Cardiac septum (tissue), 1 donor: ENCODE measurements at regions not wholly inside any gene's neighbourhood (a gene's known extent, or its start where the extent isn't known, plus 50 kb on each side); places are given as distances from the start of the nearest gene placed in this dataset.

Source experiments
- DNase-seq: peaks from one replicate; pipeline ENCODE4 v3.0.0-alpha.2; 2020; ENCODE audit warnings: low spot score
- intact Hi-C: fragments of 100-400 bp; cut with DNase I; formaldehyde crosslinking; loops from one replicate; pipeline ENCODE4 v1.14.0; 2022
- donor health status: DM: no; HTN: no; CAD: no.

DNA sequence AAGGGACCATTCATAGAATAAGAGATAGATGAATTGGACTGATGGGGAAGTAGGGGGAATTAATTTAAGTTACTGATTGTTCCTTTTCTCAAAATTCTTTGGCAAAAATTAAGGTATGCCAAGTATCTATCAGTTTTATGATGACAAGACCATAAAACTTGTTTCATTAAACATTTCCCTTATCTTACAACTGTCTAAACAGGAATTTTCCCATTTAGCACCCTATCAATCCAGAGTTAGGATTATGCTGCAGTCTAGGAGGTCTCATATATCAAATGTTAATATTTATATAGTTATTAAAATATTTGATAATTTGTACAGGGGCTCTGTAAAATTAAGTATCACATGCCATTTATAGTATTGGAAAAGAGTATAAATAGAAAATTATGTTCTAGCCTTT lies 51.5 kb upstream of the ARID1B start:
- intact Hi-C loops, result no loop called here
- DNase-seq, result no peak

GRCh38 chr6:156720691-156721685 lies 56.2 kb upstream of the ARID1B start:
- intact Hi-C loops, result loop anchor here (1.0 to 5.0 kb wide), 2 partner anchors 34 to 56 kb away; partner anchors contain the start of gene ARID1B
- DNase-seq, result no peak

- intact Hi-C loops, result loop anchor here (1.0 to 5.0 kb wide), 2 partner anchors 33 to 57 kb away; partner anchors contain the start of gene ARID1B
- peak; percentile 96 for DNase-seq
These were observed 57.2 kb upstream of the ARID1B start for GRCh38 chr6:156719720-156720563.

DNA sequence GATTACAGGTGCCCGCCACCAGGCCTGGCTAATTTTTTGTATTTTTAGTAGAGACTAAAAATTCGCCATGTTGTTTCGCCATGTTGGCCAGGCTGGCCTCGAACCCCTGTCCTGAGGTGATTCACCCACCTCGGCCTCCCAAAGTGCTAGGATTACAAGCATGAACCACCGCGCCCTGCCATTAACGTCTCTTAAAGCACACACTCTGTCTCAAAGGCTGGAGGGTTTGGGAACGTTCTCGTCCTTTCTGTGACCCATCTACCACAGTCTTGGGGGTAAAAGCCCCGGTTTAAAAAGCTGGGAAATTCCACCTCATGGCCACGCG lies 57.8 kb upstream of the ARID1B start:
- DNase-seq, result no peak
- intact Hi-C loops, result no loop called here

GRCh38 chr6:156718647-156719394 lies 58.4 kb upstream of the ARID1B start:
- DNase-seq, result no peak
- intact Hi-C loops, result no loop called here

DNA sequence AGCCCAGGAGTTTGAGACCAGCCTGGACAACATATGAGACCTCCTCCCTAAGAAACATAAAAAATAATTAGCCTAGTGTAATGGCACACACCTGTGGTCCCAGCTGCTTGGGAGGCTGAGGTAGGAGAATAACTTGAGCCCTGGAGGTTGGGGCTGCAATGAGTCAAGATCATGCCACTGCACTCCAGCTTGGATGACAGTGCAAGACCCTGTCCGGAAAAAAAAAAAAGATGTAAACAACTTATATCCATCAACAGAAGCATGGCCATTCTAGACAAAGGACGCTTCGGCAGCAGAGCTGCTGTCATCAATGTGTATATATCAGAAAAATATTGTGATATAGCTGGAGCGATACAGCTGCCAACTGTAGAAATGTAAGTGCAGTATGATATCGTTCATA lies 59.6 kb upstream of the ARID1B start:
- DNase-seq, result no peak
- intact Hi-C loops, result no loop called here

DNA sequence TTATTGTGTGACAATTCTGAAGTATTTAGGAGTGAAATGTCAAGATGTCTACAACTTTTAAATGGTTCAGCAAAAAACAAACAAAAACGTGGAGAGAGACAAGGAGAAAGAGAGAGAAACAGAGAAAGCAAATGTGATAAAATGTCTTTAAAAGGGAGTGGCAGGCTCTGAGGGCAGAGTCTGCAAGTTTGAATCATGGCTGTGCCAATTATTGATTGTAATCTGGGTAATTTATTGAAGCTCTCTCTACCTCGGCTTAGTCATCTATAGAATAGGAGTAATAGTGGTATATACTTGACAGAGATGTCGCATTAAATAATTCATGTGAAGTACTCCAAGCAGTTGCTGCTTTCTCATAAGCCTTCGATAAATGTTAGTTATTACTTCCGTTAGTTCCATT lies 61.3 kb upstream of the ARID1B start:
- intact Hi-C loops, result no loop called here
- DNase-seq, result no peak

DNA sequence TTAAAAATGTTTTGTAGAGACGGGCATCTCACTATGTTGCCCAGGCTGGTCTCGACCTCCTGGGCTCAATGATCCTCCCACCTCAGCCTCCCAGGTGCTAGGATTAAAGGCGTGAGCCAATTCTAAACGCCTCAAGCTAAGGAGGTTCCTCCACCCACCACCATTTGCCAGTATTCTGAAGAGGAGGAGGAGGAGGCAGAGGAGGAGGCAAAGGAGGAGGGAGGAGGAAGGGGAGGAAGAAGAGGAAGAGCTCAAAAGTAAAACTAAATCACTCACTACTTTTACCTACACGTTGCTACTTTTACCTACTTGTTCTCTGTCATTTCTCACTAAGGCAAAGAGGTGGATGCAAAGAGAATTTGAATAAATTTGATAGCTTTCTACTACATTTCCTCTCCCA lies 63.6 kb upstream of the ARID1B start:
- intact Hi-C loops, result no loop called here
- DNase-seq, result no peak

DNA sequence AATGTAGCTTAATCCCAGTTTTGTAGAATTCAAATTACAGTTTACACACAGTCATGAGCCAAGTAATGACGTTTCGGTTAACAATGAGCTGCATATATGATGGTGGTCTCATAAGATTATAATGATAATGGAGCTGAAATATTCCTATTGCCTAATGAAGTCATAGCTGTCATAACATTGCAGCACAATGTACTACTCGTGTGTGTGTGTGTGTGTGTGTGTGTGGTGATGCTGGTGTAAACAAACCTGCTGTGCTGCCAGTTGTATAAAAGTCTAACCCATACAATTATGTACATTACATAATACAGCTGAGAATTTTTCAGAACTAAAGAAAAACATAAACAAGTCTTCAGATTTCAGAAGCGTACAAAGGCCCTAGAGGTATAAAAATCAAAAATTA lies 66.7 kb upstream of the ARID1B start:
- intact Hi-C loops, result no loop called here
- DNase-seq, result no peak

GRCh38 chr6:156707818-156708217 lies 69.4 kb upstream of the ARID1B start:
- DNase-seq, result no peak
- intact Hi-C loops, result no loop called here

DNA sequence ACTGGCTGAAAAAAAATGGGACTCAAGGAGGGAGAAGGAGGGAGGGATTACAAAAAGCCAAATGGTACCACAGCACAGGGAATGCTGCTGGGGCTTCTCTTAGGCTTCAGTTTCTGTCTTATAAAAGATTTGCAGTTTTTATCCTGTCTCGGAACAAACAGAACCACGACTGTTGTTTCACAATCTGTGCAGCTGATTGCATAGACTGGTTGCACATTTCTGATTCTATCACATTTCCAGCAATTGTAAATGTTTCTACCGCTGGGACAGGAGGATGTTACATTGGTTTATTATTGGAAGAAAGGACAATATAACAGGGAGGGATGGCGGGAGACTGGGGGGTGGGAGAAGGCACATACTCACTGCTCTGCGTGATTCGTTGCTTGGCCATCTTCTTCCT lies 73.5 kb upstream of the ARID1B start:
- DNase-seq, result no peak
- intact Hi-C loops, result no loop called here

GRCh38 chr6:156701966-156702365 lies 75.2 kb upstream of the ARID1B start:
- no peak for DNase-seq
- intact Hi-C loops, result no loop called here

- no peak for DNase-seq
- intact Hi-C loops, result no loop called here
These were observed 76.6 kb upstream of the ARID1B start for GRCh38 chr6:156700440-156701057.

DNA sequence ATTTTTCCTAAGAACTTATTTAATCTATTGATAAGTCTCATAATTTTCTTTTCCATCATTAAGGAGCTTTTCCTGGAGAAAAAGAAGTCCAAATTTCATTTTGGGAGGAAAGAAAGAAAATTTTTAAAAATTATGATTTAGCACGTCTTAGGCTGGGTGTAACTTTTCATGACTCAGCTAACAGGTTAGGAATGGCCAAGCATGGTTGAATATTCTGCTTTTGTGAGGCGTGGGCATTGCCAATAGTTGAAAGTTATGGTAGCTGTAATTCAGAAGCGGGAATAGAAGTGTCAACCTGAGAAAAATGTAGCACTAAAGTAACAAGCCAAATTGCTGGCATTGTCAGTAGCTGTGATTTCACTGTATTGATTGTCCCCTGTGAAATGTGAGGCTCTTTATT lies 77.2 kb upstream of the ARID1B start:
- intact Hi-C loops, result no loop called here
- DNase-seq, result no peak

DNA sequence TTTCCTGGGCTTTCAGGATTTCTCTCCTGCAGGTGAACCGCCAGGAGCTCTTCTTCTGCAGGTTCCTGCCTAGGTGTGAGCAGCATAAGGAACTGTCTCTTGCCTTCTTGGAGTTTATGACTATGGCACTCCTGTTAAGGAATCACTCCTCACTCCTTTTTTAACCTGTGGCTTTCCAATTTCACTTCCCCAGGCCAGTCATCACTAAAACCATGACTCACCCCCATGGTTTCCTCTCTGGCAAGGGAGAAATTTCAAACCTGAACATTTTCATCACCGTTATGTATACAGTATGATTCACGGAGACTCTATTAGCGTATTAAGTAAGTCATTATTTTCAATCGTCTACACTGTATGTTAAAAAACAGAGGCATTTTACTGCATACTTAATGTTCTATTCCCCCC lies 78.2 kb upstream of the ARID1B start:
- intact Hi-C loops, result no loop called here

DNA sequence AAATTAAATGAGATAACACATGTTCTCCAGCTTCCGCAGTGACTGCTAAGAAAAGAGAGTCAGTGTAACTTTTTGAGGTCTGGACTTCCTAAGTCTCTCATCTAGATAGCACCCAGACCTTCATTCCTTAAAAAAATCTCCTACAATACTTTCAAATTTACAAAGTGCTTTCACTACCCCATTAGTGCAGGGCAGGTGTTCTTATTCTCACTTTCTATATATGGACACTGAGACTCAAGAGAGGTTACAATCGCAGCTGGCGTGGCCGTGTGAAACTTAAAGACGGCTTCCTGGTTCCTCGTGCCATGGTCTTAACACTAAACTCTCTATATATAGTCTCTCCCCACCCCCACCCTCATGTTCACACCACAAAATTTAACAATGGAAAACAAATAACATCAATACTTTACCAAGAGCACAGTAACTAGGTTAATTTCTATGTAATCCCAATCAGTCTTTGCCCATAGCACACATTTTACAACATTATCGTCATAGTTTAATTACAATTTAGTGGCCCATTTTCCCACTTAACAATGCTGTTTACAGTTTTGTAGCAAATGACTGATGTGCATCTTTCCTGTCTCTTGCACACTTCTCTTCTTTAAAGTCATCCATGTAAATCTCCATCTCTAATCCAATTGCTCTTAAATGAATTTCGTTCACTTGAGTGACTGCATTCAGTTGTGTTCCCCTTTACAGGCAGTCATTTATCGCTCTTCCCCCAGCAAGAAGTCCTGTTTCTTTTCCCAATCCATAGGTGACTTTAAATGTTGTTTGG lies 78.8 kb upstream of the ARID1B start:
- DNase-seq, result no peak
- intact Hi-C loops, result no loop called here

More for the DNA sequence above, 78.2 kb upstream of the ARID1B start:
- DNase-seq, result no peak

DNA sequence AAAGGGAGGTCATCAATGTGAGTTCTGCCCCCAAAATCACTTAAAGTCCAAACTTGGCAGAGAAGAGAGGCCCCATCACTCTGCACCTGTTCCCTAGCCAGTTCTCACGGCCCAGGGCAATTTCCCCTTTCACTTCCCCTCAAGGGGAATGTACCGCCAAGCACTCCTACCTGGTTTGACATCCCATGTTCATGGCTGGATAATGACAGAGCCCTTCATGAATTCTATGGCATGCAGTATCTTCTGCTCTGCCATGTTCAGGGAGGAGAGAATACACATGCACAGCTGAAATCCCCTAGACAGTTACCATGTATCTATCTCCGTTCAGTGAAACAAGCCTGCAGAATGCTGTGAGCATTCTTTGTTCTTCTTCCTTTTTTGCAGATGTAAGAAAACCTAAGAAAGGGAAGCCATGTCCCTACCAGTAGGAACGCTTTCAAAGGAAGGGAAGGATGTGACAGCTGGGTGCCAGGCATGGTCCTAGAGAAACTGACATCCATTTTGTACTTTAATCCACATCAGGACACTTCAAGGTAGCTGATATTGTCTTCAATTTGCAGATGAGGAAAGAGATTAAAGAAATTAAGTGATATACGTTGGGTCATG lies 79.8 kb upstream of the ARID1B start:
- no peak for DNase-seq
- intact Hi-C loops, result no loop called here

DNA sequence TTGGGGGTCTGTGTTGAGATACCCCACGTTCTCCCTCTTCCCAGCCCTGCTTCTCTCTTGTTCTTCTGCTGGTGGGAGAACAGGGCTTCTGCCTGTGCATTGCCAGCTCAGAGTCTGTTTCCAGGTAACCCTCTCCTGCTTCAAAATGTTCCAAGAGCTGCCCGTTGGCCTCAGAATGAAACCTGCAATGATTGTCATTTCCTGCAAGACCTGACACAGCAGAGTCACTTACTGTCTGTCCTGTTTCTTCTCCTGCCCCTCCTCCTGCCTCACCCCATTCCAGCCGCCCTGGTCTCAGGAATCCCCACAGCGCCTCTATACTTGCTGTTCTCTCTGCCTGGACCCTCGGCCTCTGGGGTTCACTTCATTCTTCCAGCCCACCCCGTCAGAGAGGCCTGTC lies 81.4 kb upstream of the ARID1B start:
- intact Hi-C loops, result no loop called here
- DNase-seq, result no peak
